Loucy (cell line): ENCODE measurements at regions not wholly inside any gene's neighbourhood (a gene's known extent, or its start where the extent isn't known, plus 50 kb on each side); places are given as distances from the start of the nearest gene placed in this dataset.

Source experiments
- CTCF ChIP-seq: fragments of 200-600 bp; sonication (generic); conservative IDR thresholded peaks from 2 replicates; pipeline ENCODE4 v1.5.1; 2014; ENCODE audit warnings: mild to moderate bottlenecking, antibody characterized with exemption, low read length
- EZH2phosphoT487 ChIP-seq: fragments of 200-600 bp; IDR thresholded peaks from 2 replicates; pipeline ENCODE4 v1.6.1; 2018; ENCODE audit warnings: antibody characterized with exemption, mild to moderate bottlenecking, moderate library complexity, borderline replicate concordance

- no peak for TF ChIP-seq CTCF
- no peak for TF ChIP-seq EZH2phosphoT487
These were observed 206.5 kb upstream of the ZSWIM2 start for GRCh38 chr2:187055463-187055862.
